A549 (cell line): ENCODE measurements at regions not wholly inside any gene's neighbourhood (a gene's known extent, or its start where the extent isn't known, plus 50 kb on each side); places are given as distances from the start of the nearest gene placed in this dataset.

Source experiments
- ATAC-seq, 2 experiments: fragments of 200-7000 bp in 1 of 2; fragments of >200 bp in 1 of 2; cut with Nextera tagmentation in 1 of 2; cut with Tn5 transposase in 1 of 2; 3 replicates each; pipeline versions ENCODE4 v1.8.0 to v1.9.1; 2018 to 2020; ENCODE audit warnings: mild to moderate bottlenecking in 1 of 2, moderate library complexity in 1 of 2
- CTCF ChIA-PET: fragments of 300-600 bp; sonication (Branson Sonifier 250); formaldehyde crosslinking; extraction: SDS; loops from one replicate; lab custom pipeline; 2021; ENCODE audit warnings: antibody characterized with exemption, inconsistent platforms; lab: Yijun Ruan, JAX
- POLR2A ChIA-PET: fragments of 350-600 bp; formaldehyde crosslinking; extraction: SDS; loops from one replicate; lab custom pipeline; 2021; ENCODE audit warnings: antibody characterized with exemption, inconsistent platforms; lab: Yijun Ruan, JAX
- DNase-seq, 2 experiments: peaks; one replicate each; pipeline versions ENCODE4 v3.0.0 to v3.0.0-alpha.2; 2011 to 2016; ENCODE audit warnings: low read depth in 1 of 2, low spot score in 1 of 2
- FAIRE-seq: peaks from 2 replicates; lab custom pipeline; 2011; peaks lifted over from hg19 to GRCh38; lab: Jason Lieb, UNC
- H3K27ac ChIP-seq, 2 experiments: fragments of >200 bp; sonication (Bioruptor Twin); formaldehyde crosslinking; 3 replicates each; pipeline ENCODE4 v1.5.1; 2016 to 2017
- H3K4me1 ChIP-seq: fragments of >200 bp; sonication (Bioruptor Twin); formaldehyde crosslinking; 3 replicates; pipeline ENCODE4 v1.6.1; 2016
- H3K4me2 ChIP-seq: fragments of >200 bp; sonication (Bioruptor Twin); formaldehyde crosslinking; 3 replicates; pipeline ENCODE4 v1.6.1; 2016
- H3K4me3 ChIP-seq: fragments of >200 bp; sonication (Bioruptor Twin); formaldehyde crosslinking; 3 replicates; pipeline ENCODE4 v1.5.1; 2016
- H3K9me3 ChIP-seq: fragments of >200 bp; sonication (Bioruptor Twin); formaldehyde crosslinking; 3 replicates; pipeline ENCODE4 v1.6.1; 2016
- BHLHE40 ChIP-seq: IDR thresholded peaks from 2 replicates; pipeline ENCODE4 v1.6.1; 2012; ENCODE audit warnings: low read depth, low read length, inconsistent platforms
- CBX2 ChIP-seq: fragments of 200-600 bp; sonication (generic); IDR thresholded peaks from 2 replicates; pipeline ENCODE4 v1.6.1; 2016; ENCODE audit warnings: low read depth, mild to moderate bottlenecking, borderline replicate concordance
- CEBPB ChIP-seq, 2 experiments: fragments of >200 bp in 1 of 2; sonication (Bioruptor Twin) in 1 of 2; formaldehyde crosslinking in 1 of 2; IDR thresholded peaks; 2 replicates each; pipeline ENCODE4 v1.6.1; 2012 to 2016
- EHMT2 ChIP-seq: fragments of 200-600 bp; sonication (generic); IDR thresholded peaks from 2 replicates; pipeline ENCODE4 v1.6.1; 2016; ENCODE audit warnings: antibody characterized with exemption, low read depth, mild to moderate bottlenecking, moderate library complexity
- FOSL2 ChIP-seq, 2 experiments: fragments of 450-650 bp in 1 of 2; fragments of >200 bp in 1 of 2; sonication (Bioruptor Twin) in 1 of 2; formaldehyde crosslinking; IDR thresholded peaks; 2 replicates each; pipeline versions ENCODE4 v1.5.0 to v1.6.1; 2016 to 2020; ENCODE audit warnings: mild to moderate bottlenecking in 1 of 2, moderate library complexity in 1 of 2
- FOXS1 ChIP-seq: fragments of 250-450 bp; sonication (Bioruptor Pico); IDR thresholded peaks from 2 replicates; pipeline ENCODE4 v1.5.0; 2020; ENCODE audit warnings: mild to moderate bottlenecking, moderate library complexity
- GATA3 ChIP-seq: IDR thresholded peaks from 2 replicates; pipeline ENCODE4 v1.6.1; 2012; ENCODE audit warnings: borderline replicate concordance
- HDAC2 ChIP-seq: fragments of 200-600 bp; sonication (generic); IDR thresholded peaks from 2 replicates; pipeline ENCODE4 v1.6.1; 2016
- HEYL ChIP-seq: fragments of 250-450 bp; sonication (Bioruptor Pico); IDR thresholded peaks from 2 replicates; pipeline ENCODE4 v1.8.0; 2021; ENCODE audit warnings: mild to moderate bottlenecking, moderate library complexity
- HOXB13 ChIP-seq: fragments of 250-450 bp; sonication (Bioruptor Pico); IDR thresholded peaks from 2 replicates; pipeline ENCODE4 v1.5.0; 2020; ENCODE audit warnings: low read depth, mild to moderate bottlenecking, moderate library complexity
- MAZ ChIP-seq: fragments of 150-350 bp; IDR thresholded peaks from 2 replicates; pipeline ENCODE4 v1.6.1; 2014; ENCODE audit warnings: antibody characterized with exemption, low read depth, low read length, borderline replicate concordance
- POLR2AphosphoS2 ChIP-seq: conservative IDR thresholded peaks from 2 replicates; pipeline ENCODE4 v1.6.1; 2012; ENCODE audit warnings: low read length, improper control_type of control experiment, inconsistent platforms
- RCOR1 ChIP-seq: fragments of 150-350 bp; IDR thresholded peaks from 2 replicates; pipeline ENCODE4 v1.6.1; 2014; ENCODE audit warnings: antibody characterized with exemption, low read length, low read depth
- RNF2 ChIP-seq: fragments of 200-600 bp; sonication (generic); IDR thresholded peaks from 2 replicates; pipeline ENCODE4 v1.6.1; 2016; ENCODE audit warnings: low read depth, mild to moderate bottlenecking, antibody characterized with exemption, moderate library complexity, borderline replicate concordance
- TFCP2L1 ChIP-seq: fragments of 250-450 bp; sonication (Bioruptor Pico); IDR thresholded peaks from 2 replicates; pipeline ENCODE4 v1.5.0; 2021; ENCODE audit warnings: mild to moderate bottlenecking
- TP53 ChIP-seq: fragments of 250-450 bp; sonication (Bioruptor Pico); IDR thresholded peaks from 2 replicates; pipeline ENCODE4 v1.5.0; 2021; ENCODE audit warnings: mild to moderate bottlenecking, moderate library complexity
- ZFP36 ChIP-seq: fragments of 450-650 bp; IDR thresholded peaks from 2 replicates; pipeline ENCODE4 v1.6.1; 2014; ENCODE audit warnings: borderline replicate concordance; ENCODE audit not compliant: partially characterized antibody
- ZNF302 ChIP-seq: fragments of 250-450 bp; sonication (Bioruptor Pico); IDR thresholded peaks from 2 replicates; pipeline ENCODE4 v1.9.0; 2021; ENCODE audit warnings: inconsistent platforms, mild to moderate bottlenecking, moderate library complexity
- ZSCAN20 ChIP-seq: fragments of 250-450 bp; sonication (Bioruptor Pico); IDR thresholded peaks from 2 replicates; pipeline ENCODE4 v1.8.0; 2022; ENCODE audit warnings: mild to moderate bottlenecking, moderate library complexity
- WGBS: methylation state at CpG from one replicate; pipeline ENCODE4 v1.1.6; 2017; ENCODE audit errors: missing lambda C conversion rate; 5-methylcytosine and 5-hydroxymethylcytosine counted together
- TF ChIP-seq, protein P1 (sequence below): IDR thresholded peaks from 2 replicates; pipeline ENCODE4 v1.6.1; 2012
- TF ChIP-seq, protein P2 (sequence below): fragments of 450-650 bp; IDR thresholded peaks from 2 replicates; pipeline ENCODE4 v1.6.1; 2014; ENCODE audit warnings: antibody characterized with exemption
- TF ChIP-seq, protein P3 (sequence below): fragments of >200 bp; sonication (Bioruptor Twin); formaldehyde crosslinking; IDR thresholded peaks from 3 replicates; pipeline ENCODE4 v1.5.1; 2016

DNA sequence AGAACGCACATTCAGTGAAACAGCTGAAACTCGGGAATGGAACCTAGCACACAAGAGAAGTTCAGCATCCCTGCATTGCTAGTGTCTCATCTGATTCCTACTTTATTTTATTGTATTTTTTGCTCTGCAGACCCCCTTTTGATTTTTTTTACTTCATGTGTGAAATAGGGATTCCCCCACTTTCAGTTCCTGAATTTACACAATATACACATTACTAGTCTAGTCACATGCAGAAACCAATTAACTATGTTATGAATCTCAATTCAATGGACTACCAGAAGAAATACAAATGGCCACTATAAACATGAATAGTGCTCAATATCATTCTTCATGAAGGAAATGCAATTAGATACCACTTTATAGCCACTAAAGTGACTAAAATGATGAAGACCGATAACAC lies 386.1 kb upstream of the COBL start:
- ChIA-PET CTCF (interaction anchor here (0.7 kb wide), 1 partner anchor 44 kb away, joined by 3 read pairs; no protein-coding TSS in a partner anchor), POLR2A (no interaction called here)
- DNase-seq = no peak
- H3K4me2 ChIP-seq = no peak overlapping the region
- no peak for FAIRE-seq
- H3K4me3 ChIP-seq = no peak overlapping the region
- H3K4me1 ChIP-seq = no peaks in the 10 kb centered on the region
- no peak overlapping the region for H3K27ac ChIP-seq
- ATAC-seq = no peak
- WGBS = 15% methylated on average over 3 of the region's 3 CpGs
- TF ChIP-seq TP53 (no peak), EHMT2 (no peak), ZFP36 (no peak), CBX2 (no peak), TFCP2L1 (CRISPR knock-in tag) (no peak), ZSCAN20 (CRISPR knock-in tag) (no peak), HOXB13 (no peak), MAZ (no peak), RNF2 (no peak), GATA3 (no peak), FOSL2 (IDR thresholded peaks at IDR 0.05) (no peak), FOSL2 (CRISPR knock-in tag; IDR thresholded peaks at IDR 0.05) (no peak), HEYL (CRISPR knock-in tag) (no peak), ZNF302 (CRISPR knock-in tag) (no peak), POLR2AphosphoS2 (no peak), FOXS1 (no peak), BHLHE40 (no peak), HDAC2 (no peak)
- TF ChIP-seq, protein P1, sequence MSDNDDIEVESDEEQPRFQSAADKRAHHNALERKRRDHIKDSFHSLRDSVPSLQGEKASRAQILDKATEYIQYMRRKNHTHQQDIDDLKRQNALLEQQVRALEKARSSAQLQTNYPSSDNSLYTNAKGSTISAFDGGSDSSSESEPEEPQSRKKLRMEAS = no peak
- TF ChIP-seq, protein P2, sequence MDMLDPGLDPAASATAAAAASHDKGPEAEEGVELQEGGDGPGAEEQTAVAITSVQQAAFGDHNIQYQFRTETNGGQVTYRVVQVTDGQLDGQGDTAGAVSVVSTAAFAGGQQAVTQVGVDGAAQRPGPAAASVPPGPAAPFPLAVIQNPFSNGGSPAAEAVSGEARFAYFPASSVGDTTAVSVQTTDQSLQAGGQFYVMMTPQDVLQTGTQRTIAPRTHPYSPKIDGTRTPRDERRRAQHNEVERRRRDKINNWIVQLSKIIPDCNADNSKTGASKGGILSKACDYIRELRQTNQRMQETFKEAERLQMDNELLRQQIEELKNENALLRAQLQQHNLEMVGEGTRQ = no peak
- no peaks in the 10 kb centered on the region for H3K9me3 ChIP-seq

DNA sequence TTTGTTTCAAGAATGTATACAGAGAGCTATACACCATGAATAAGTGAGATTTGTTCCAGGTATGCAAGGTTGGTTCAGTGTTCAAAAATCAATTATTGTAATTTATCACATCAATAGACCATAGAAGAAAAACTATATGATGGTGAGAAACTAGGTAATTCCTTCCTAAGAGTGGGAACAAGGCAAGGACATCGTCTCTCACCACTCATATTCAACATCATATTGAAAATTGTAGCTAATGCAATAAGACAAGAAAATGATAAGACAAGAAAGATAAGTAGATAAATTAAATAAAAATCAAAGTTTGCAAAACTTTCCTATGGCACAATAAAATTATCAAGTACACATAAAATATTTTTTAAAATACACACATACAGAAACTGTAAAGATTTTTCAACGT lies 385.3 kb upstream of the COBL start:
- ATAC-seq (no peak), FAIRE-seq (no peak), DNase-seq (no peak)
- 0% methylated on average over 2 of the region's 2 CpGs for WGBS
- CTCF ChIA-PET = interaction anchor here (0.7 kb wide), 1 partner anchor 44 kb away, joined by 3 read pairs; no protein-coding TSS in a partner anchor
- H3K27ac ChIP-seq = no peak overlapping the region
- POLR2A ChIA-PET = no interaction called here
- H3K4me2 ChIP-seq = no peak overlapping the region
- no peaks in the 10 kb centered on the region for H3K4me1 ChIP-seq
- TF ChIP-seq CEBPB (IDR thresholded peaks at IDR 0.05) = no peak
- H3K9me3 ChIP-seq = no peaks in the 10 kb centered on the region
- H3K4me3 ChIP-seq = no peak overlapping the region

DNA sequence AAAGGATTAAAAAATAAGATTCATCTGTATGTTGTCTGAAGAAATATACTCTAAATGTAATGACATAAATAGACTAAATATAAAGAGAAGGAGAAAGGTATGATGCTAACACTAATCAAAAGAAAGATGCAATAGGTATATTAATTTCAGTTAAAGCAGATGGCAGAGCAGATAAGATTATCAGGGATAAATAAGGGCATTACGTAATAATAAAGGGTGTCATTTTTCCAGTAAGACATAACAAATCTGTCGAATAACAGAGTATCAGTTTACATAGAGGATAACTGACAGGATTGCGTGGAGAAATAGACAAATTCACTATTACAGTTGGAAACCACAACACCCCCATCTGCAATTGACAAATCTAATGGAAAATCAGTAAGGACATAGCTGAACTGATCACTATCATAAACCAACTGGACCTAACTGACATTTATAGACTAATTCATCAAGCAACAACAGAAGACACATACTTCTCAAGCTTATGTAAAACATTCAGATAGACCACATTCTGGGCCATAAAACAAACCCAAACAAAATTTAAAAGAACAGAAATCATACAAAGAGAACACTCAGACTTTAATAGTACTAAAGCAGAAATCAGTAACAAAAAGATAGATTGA lies 384.1 kb upstream of the COBL start:
- 5% methylated on average over 3 of the region's 3 CpGs for WGBS
- ATAC-seq (no peak), DNase-seq (no peak), FAIRE-seq (no peak)
- Histone ChIP-seq H3K4me3 (no peak overlapping the region), H3K4me1 (no peaks in the 10 kb centered on the region), H3K27ac (no peak overlapping the region), H3K4me2 (no peak overlapping the region), H3K9me3 (no peaks in the 10 kb centered on the region)
- ChIA-PET CTCF (no interaction called here), POLR2A (no interaction called here)
- TF ChIP-seq, protein P3, sequence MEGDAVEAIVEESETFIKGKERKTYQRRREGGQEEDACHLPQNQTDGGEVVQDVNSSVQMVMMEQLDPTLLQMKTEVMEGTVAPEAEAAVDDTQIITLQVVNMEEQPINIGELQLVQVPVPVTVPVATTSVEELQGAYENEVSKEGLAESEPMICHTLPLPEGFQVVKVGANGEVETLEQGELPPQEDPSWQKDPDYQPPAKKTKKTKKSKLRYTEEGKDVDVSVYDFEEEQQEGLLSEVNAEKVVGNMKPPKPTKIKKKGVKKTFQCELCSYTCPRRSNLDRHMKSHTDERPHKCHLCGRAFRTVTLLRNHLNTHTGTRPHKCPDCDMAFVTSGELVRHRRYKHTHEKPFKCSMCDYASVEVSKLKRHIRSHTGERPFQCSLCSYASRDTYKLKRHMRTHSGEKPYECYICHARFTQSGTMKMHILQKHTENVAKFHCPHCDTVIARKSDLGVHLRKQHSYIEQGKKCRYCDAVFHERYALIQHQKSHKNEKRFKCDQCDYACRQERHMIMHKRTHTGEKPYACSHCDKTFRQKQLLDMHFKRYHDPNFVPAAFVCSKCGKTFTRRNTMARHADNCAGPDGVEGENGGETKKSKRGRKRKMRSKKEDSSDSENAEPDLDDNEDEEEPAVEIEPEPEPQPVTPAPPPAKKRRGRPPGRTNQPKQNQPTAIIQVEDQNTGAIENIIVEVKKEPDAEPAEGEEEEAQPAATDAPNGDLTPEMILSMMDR = no peak
- TF ChIP-seq RCOR1 (no peak), RNF2 (no peak)
